MCF 10A (cell line): ENCODE measurements at regions not wholly inside any gene's neighbourhood (a gene's known extent, or its start where the extent isn't known, plus 50 kb on each side); places are given as distances from the start of the nearest gene placed in this dataset.

Source experiments
- BruUV-seq: library from RNA; stranded (reverse); fragments of 400-500 nt; replicated peaks from 2 replicates; lab custom pipeline; 2021; lab: Mats Ljungman, UMichigan
- CTCF ChIA-PET: fragments of 300-600 bp; sonication (Branson Sonifier 250); formaldehyde crosslinking; extraction: SDS; loops from one replicate; lab custom pipeline; 2021; ENCODE audit warnings: antibody characterized with exemption, inconsistent platforms; lab: Yijun Ruan, JAX
- POLR2A ChIA-PET: fragments of 300-600, 350-650 bp; sonication (Branson Sonifier 250); formaldehyde crosslinking; extraction: SDS; loops from one replicate; lab custom pipeline; 2020; ENCODE audit warnings: antibody characterized with exemption, inconsistent platforms; lab: Yijun Ruan, JAX
- DNase-seq: peaks from one replicate; pipeline ENCODE4 v3.0.0-alpha.2; 2018; ENCODE audit not compliant: unreplicated experiment
- H3K27ac Mint-ChIP-seq: one replicate; pipeline ENCODE4 v1.8.0; 2022; ENCODE audit warnings: mild to moderate bottlenecking, low read depth, mixed read lengths; ENCODE audit not compliant: unreplicated experiment
- H3K27me3 Mint-ChIP-seq: one replicate; pipeline ENCODE4 v1.8.0; 2022; ENCODE audit warnings: mixed read lengths; ENCODE audit not compliant: insufficient read depth, unreplicated experiment
- H3K36me3 Mint-ChIP-seq: one replicate; pipeline ENCODE4 v1.8.0; 2022; ENCODE audit warnings: mild to moderate bottlenecking, moderate library complexity, mixed read lengths; ENCODE audit not compliant: insufficient read depth, unreplicated experiment
- H3K4me1 Mint-ChIP-seq: one replicate; pipeline ENCODE4 v1.8.0; 2022; ENCODE audit warnings: mixed read lengths; ENCODE audit not compliant: insufficient read depth, unreplicated experiment
- H3K4me3 Mint-ChIP-seq: one replicate; pipeline ENCODE4 v1.8.0; 2022; ENCODE audit warnings: mild to moderate bottlenecking, moderate library complexity, mixed read lengths; ENCODE audit not compliant: unreplicated experiment
- H3K9me3 Mint-ChIP-seq: one replicate; pipeline ENCODE4 v1.8.0; 2022; ENCODE audit warnings: mixed read lengths; ENCODE audit not compliant: unreplicated experiment
- CTCF ChIP-seq: fragments of 200-600 bp; IDR thresholded peaks from one replicate; pipeline ENCODE4 v1.8.0; 2022; ENCODE audit warnings: antibody characterized with exemption, mild to moderate bottlenecking; ENCODE audit not compliant: unreplicated experiment
- intact Hi-C: fragments of 100-400 bp; cut with micrococcal nuclease; formaldehyde crosslinking; loops from 2 replicates; pipeline ENCODE4 v1.14.1; 2022

- ChIA-PET POLR2A (interaction anchor here (0.8 to 2.2 kb wide), 10 partner anchors 8 to 299 kb away, joined by 3 to 13 read pairs (median 3); no protein-coding TSS in a partner anchor), CTCF (interaction anchor here (0.6 to 43.4 kb wide), 9 partner anchors 9 to 394 kb away, joined by 3 to 1744 read pairs (median 4); no protein-coding TSS in a partner anchor)
- intact Hi-C loops = no loop called here
- Mint-ChIP-seq H3K9me3 (no peaks in the 10 kb centered on the region), H3K36me3 (peaks cover 14% of the 10 kb centered on the region), H3K4me1 (peaks cover 49% of the 10 kb centered on the region), H3K4me3 (peak overlapping the region; percentile 1), H3K27me3 (no peaks in the 10 kb centered on the region), H3K27ac (peak overlapping the region; percentile 5)
- DNase-seq = peak; percentile 97
- no TSS peak for BruUV-seq
- TF ChIP-seq CTCF = no peak
Observed at GRCh38 chr1:201766131-201766866, 62.7 kb upstream of the IPO9 start.

GRCh38 chr1:201767339-201767738 lies 61.6 kb upstream of the IPO9 start:
- DNase-seq = no peak
- Mint-ChIP-seq H3K36me3 (peaks cover 14% of the 10 kb centered on the region), H3K4me1 (peaks cover 41% of the 10 kb centered on the region), H3K27ac (no peak overlapping the region), H3K9me3 (no peaks in the 10 kb centered on the region), H3K4me3 (no peak overlapping the region), H3K27me3 (no peaks in the 10 kb centered on the region)
- intact Hi-C loops = no loop called here
- no TSS peak for BruUV-seq
- ChIA-PET POLR2A (interaction anchor here (2.1 kb wide), 1 partner anchor 53 kb away, joined by 6 read pairs; no protein-coding TSS in a partner anchor), CTCF (interaction anchor here (0.7 to 43.4 kb wide), 5 partner anchors 22 to 62 kb away, joined by 3 to 1744 read pairs (median 12); no protein-coding TSS in a partner anchor)
- no peak for TF ChIP-seq CTCF

- POLR2A ChIA-PET = interaction anchor here (1.0 to 1.6 kb wide), 4 partner anchors 8 to 65 kb away, joined by 3 to 5 read pairs (median 3); no protein-coding TSS in a partner anchor
- H3K27ac Mint-ChIP-seq = no peak overlapping the region
Observed at GRCh38 chr1:201769072-201769471, 59.9 kb upstream of the IPO9 start.

More at GRCh38 chr1:201769072-201769471, 59.9 kb upstream of the IPO9 start:
- TF ChIP-seq CTCF = no peak
- H3K36me3 Mint-ChIP-seq = peaks cover 7% of the 10 kb centered on the region
- BruUV-seq = no TSS peak
- DNase-seq = no peak
- CTCF ChIA-PET = interaction anchor here (0.6 to 43.4 kb wide), 10 partner anchors 12 to 293 kb away, joined by 3 to 1744 read pairs (median 4); no protein-coding TSS in a partner anchor
- intact Hi-C loops = no loop called here
- no peaks in the 10 kb centered on the region for H3K27me3 Mint-ChIP-seq
- peaks cover 43% of the 10 kb centered on the region for H3K4me1 Mint-ChIP-seq
- H3K9me3 Mint-ChIP-seq = no peaks in the 10 kb centered on the region
- no peak overlapping the region for H3K4me3 Mint-ChIP-seq
